Posterior cingulate gyrus (tissue), 11 donors: ENCODE measurements at regions not wholly inside any gene's neighbourhood (a gene's known extent, or its start where the extent isn't known, plus 50 kb on each side); places are given as distances from the start of the nearest gene placed in this dataset.
"Not testable (repeated sequence)": the region's sequence is repeated elsewhere in the genome, so short reads cannot be mapped to it uniquely, and the experiment has no call there.

Source experiments
- DNase-seq, 10 donors: peaks; one replicate each; pipeline versions ENCODE4 v3.0.0 to v3.0.0-alpha.2; 2020 to 2021; ENCODE audit warnings: mixed read lengths in 3 of 10
- intact Hi-C: fragments of 100-400 bp; cut with DNase I; formaldehyde crosslinking; loops from one replicate; pipeline ENCODE4 v1.15.1; 2023

DNA sequence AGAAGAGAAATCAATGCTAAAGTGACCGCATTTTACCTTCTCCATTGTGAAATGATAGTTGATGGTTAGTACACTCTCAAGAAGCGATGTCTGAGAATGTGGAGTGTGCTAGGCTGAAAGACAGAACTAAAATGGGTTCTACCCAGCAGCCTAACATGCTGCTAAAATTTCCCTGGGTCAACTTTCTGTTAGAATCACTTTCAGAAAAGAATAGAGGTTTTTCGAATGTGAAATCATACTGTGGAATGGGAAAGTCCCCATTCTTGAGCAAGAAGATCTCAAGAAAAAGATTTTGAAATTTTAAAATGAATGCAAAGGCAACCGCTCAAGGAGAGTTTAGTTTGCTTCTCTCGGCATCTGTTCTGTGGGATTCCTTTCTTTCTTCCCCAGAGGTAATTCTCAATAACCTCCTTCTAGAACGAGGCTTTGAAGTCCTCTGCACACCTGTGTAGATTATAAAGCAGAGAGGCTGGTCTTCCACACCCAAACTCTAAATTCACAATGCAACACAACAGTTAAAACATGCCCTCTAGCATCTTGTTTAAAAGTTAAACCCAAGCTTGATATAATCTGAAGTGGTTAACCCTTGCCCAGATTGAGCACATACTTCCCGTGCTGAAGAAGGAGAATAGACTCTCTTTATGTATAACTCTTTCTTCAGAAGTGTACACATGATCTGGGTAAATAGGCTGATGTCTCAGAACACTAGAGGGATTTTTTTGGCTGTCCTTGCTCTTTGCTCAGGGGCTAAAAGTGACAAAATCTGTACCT is 208.7 kb upstream of the KLF3 start:
- no peak for DNase-seq
- intact Hi-C loops: no loop called here

DNA sequence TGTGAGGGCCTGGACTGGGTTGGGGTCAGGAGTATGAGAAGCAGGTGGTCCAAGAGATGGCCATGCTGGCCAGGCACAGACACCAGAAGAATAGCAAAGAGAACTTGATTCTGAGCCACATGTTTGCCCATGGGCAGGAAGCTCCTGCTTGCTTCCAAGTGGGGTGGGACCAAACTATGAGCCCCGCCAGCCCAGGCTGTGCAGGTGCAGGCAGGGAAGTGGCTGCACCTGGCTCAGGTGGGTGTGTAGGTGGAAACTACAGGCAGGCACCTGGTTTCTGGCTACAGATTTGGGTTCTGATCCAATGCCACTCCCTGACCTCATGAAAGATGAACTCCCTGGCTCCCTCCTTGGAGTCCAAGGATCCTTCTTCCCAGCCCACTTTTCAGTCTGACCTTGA is 207.9 kb upstream of the KLF3 start:
- intact Hi-C loops: no loop called here

DNA sequence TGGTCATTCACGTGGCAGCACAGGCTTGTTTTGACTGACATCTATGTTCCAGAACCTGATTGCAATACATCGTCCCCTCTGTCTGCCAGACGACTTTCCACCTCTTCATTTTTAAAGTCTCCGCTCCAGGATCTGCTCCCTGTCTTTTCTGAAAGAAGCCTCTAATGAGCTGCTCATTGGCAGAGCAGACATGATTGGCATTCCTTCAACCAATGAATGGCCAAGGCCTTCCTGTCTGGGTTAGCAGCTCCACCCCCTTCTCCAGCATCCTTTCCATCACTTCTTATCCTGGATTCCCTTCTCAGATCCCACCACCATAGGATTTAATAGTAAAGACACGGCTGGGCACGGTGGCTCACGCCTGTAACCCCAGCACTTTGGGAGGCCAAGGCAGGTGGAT is 202.7 kb upstream of the KLF3 start:
- peak in 1 of 10 donors; percentile 38 for DNase-seq

More for the DNA sequence above, 207.9 kb upstream of the KLF3 start:
- no peak for DNase-seq

DNA sequence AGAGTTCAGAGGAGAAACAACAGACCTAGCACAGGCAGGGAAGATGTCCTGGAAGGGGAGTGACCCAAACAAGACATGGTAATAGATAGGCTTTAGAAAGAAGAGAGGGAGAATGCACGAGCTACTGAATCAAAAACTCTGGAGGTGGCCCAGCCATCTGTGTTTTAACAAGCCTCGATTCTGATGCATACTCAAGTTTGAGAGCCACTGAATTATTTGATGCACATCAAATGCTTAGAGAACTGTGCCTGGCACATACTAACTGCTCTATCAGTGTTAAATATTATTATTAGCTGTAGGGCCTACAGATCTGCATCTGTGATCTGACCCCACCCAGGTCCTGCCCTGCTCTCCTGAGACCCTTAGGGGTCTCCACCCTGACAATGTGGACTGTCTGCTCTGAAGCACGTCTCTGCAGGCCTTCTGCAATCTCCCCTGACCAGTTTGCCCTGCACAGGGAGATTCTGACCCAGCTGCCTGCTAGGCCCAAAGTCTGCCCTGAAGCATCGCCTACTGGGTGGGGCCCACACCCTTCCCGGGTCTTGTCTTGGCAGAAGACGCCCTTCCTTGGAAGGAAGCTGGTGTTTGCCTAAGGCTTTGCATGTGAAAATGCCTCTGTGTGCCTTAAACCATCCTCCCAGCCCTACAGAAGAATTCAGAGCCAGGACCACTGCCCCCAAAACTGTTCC is 201.5 kb upstream of the KLF3 start:
- intact Hi-C loops: no loop called here
- peak in 1 of 10 donors; percentile 70 for DNase-seq

More for the DNA sequence above, 202.7 kb upstream of the KLF3 start:
- intact Hi-C loops: no loop called here

DNA sequence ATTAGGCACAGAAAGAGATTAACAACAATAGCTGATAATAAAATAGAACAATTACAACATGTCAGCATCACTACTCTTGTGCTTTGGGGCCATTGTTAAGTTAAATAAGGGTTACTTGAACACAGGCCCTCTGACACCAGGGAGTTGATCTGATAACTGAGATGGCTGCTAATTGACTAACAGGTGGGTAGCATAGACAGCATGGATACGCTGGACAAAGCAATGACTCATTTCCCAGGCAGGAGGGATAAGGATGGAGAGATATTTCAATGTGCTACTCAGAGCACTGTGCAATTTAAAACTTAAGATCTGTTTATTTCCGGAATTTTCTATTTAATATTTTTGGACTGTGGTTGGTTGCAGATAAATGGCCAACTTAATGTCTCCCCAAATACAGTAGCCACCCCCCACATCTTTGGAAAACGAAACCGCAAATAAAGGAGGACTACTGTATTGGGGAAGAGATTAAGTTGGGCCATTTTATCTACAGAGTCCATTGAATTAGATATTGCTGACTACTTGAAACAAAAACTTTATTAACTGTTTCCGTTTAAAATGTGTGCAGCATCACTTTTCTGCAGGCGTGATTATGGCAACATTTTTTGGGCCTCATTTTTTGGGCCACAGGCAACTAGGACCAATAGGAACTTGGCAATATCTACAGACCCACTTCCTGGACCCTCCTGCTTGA is 200.6 kb upstream of the KLF3 start:
- intact Hi-C loops: no loop called here
- no peak for DNase-seq

DNA sequence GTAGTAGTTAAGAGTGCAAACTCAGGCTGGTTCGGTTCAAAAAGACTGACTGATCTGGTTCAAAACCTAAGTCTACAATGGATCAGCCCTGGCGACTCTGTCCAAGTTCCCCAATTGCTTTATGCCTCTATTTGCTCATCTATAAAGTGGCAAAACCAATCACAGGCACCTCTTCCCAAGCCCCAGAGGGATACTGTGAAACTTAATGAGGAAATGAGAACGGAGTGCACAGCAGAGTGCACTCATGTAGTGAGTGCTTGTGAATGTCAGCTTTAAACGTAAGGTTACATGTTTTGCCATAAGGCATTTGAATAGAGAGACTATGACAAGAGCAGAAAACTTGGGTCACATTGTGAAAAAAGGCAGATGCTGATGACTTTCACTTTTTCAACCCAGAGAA is 199.7 kb upstream of the KLF3 start:
- DNase-seq: no peak
- intact Hi-C loops: no loop called here

DNA sequence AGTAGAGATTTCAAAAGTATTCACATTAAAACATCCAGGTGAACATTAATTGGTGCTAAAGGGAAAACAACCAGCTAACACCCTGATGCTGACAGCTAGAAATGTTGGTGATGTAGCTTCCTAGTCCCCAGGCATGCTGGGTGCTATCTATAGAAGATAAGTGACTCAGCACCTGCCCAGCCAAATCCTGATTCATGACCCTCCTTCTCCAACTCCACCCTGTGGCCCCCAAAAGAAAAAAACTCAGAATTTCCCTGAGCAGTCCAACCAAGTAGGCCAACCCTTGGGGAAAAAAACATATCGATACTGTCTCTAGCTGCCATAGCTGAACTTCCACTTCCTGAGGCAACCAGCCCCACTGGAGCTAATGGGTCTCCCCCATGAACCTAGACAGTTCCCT is 197.6 kb upstream of the KLF3 start:
- intact Hi-C loops: no loop called here
- DNase-seq: no peak

DNA sequence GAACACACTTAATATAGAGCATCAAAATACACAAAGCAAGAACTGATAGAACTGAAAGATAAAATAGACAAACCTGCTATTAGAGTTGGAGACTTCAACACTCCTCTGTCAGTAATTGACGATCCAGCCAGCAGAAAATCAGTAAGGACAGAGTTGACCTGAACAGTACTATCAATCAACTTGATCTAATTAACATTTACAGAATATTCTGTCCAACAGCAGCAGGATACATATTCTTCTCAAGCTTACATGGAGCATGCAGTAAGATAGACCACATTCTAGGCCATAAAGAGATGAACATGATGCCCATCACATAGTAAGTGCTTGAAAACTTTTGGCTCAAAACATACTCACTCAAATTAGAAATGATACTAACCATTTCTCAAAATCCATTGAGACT is 196.7 kb upstream of the KLF3 start:
- DNase-seq: no peak
- intact Hi-C loops: no loop called here

DNA sequence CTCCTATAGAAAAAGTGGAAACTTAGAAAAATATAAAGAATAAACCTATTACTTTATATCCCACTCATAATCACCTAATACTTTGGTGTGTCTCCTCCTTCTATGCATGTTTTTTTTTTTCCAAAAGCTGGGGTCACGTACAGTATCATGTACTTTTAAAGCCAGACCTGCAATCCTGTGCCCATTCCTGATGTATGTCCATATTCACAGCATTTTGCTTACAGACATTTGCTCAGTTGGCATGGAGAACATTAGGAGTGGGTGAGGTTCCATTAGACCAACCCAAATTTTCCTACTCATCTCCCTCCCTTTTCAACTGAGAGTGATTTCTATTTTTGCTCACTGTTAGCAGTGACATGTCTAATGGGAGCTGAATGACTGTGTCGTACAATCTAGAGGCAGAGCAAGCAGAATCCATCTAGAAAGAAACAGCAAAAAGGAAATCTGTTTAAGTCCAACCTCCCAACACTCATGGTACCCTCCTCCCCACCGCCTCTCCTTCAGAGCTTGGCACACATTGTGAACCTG is 195.6 kb upstream of the KLF3 start:
- intact Hi-C loops: no loop called here
- DNase-seq: no peak

DNA sequence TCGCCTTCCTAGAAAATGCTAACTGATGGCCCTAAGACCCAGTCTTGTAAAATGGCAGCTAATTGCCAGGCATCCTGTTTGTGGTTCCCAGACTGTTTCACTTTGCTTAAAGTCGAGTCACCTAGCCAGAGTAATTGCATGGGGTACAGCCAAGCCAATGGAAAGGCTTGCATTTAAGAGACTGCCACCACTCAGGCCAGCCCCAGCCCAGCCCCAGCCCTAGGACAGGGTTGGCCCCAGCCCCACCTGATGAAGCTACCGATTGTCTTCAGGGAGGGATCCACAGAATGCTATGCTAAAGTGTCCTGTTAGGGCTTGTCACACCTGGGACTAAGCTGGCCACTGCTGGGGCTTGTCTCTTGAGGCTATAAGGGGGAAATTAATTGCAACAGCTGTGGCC is 194.6 kb upstream of the KLF3 start:
- intact Hi-C loops: no loop called here
- DNase-seq: peak in 1 of 10 donors; percentile 45

DNA sequence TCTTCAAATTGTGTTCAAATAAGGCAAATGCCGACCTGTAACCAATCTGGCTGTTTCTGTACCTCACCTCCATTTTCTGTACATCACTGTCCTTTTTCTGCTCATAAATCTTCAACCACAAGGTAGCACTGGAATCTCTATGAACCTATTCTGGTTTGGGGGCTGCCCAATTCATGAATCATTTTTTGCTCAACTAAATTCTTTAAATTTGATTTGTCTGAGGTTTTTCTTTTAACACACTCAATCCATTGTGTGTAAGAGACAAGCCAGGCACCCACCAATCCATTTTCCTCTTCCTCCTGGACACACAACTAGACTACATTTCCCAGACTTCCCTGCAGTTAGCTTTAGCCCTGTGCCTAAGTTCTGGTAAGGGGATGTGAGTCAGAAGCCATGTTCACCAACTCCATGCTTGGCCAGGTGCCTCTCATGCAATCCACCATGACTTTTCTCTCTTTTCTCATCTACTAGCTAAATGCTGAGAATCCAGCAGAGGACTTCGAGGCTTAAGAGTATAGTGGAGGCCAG is 193.2 kb upstream of the KLF3 start:
- DNase-seq: no peak
- intact Hi-C loops: no loop called here

DNA sequence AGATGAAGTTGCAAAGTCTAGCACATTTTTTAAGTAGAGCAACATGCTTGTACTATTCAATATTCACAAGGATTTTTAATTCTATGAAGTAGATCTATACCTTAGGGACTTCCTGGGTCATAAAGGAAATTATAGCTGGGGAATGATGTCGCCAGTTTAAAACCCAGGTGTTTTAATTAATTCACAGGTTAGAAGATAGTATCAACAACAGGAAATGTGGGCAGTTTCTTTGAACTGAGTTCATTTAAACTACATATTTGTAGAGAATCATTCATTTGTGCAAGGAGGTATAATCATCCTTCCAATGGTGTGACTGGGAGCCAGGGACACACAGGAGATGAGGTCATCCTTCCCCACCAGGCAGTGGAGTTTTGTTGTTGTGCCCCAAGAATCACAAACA is 181.3 kb upstream of the KLF3 start:
- intact Hi-C loops: no loop called here
- DNase-seq: no peak

DNA sequence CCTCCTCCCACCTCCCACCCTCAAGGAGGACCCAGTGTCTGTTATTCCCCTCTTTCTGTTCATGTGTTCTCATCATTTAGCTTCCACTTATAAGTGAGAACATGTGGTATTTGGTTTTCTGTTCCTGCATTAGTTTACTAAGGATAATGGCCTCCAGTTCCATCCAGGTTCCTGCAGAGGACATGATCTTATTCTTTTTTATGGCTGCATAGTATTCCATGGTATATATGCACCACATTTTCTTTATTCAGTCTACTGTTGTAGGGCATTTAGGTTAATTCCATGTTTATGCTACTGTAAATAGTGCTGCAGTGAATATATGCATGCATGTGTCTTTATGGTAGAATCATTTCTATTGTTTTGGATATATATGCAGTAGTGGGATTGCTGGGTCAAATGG is 180.4 kb upstream of the KLF3 start:
- DNase-seq, intact Hi-C loops: not testable (repeated sequence)

DNA sequence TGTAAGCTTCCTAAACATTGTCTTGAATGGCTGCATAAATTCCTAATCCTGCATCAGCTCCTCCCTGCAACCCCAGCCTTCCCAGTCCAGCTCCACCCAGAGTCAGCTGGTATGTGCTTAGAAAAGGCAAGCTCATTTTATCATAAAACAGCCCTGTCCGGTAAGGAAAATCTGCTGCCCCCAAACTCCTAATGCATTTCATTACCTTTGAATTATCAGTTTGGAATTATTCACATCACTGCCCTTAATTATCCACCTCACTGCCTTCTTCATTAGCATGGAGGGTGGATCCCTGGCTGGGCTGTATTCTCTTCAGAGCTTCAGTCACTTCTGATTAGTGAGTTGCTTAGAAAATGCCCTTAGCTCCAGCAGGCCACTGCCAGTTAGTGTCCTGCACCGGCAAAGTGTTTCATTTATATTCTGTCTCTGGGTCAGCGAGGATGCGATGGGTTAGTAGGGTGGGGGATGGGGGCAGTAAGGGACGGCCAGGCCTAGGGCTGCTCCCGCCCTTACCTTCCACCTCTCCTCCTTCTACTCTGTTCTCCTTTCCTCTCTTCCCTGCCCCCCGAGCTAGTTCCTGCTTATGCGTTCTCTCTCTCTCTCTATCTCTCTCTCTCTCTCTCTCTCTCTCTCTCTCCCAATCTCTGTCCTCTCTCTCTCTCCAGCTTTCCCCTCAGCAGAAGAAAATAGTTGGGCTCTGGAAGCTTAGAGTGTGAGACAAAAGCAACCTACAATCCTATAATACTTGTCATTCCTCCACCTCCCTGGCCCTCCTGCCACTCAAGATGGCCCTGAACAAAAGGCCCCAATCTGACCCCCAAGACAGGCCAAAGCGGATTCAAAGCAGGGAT is 174.8 kb upstream of the KLF3 start:
- intact Hi-C loops: no loop called here
- no peak for DNase-seq

DNA sequence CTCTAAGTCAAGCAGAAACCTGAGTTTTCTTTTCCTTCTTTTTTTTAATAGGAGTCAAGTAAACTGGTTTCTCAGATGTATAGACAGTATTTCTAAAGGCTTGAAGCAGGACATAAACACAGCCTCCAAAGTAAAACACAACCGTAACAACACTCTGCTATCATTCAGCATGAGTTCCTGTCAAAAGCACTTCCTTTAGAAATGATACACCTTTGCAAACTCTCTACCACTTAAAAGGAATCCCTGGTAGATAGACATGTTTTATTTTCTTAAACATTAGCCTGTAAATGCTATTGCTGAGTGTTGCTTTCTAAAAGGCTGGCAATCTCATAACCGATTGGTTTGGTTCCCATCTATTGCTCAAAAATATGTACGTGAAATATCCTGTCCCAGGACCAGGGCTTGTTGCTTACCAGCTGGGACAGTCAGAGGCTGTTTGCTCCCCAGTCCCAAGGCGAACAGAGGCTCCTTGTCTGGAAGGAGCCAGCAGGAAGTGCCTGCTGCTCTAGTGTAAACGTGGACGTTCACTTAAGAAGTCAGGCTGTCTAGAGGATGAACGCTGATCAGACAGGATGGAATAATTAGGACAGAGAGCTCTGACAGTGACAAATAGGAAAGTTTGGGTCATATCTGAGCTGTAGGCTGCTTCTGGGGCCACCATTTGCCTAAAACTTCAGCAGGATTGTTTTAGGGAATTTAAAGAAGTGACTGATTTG is 173.9 kb upstream of the KLF3 start:
- intact Hi-C loops: no loop called here
- peak in 5 of 10 donors; percentile 8 to 83 (median 25) for DNase-seq

DNA sequence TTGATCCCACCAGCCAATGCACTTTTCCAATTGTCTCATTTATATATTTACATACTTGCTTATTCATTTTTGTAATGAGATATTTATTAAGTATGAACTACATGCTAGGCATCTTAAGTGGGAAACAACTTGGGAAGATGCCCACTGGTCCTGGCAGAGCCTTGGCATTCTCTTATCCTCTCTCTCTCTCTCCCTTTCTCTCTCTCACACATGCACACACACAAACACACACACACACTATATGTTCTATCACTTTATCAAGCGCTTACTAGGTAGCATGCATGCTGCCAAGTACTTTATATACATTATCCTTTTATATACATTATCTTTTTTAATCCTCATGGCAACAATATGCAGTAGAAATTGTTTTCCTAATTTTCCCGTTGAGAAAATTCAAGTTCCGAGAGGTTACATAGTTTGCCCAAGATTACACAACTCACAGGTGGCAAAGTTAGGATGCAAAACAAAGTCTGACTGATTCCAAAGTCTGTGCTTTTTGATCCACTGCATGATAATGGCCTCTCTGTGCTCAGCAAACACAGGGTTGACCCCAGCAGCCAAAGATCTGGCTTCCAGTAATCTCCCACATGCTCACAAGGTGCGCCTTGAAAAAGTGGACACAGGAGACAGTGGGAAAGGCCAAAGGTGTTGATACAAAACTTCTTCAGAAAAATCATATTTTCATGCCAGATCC is 173.1 kb upstream of the KLF3 start:
- intact Hi-C loops: no loop called here
- no peak for DNase-seq

DNA sequence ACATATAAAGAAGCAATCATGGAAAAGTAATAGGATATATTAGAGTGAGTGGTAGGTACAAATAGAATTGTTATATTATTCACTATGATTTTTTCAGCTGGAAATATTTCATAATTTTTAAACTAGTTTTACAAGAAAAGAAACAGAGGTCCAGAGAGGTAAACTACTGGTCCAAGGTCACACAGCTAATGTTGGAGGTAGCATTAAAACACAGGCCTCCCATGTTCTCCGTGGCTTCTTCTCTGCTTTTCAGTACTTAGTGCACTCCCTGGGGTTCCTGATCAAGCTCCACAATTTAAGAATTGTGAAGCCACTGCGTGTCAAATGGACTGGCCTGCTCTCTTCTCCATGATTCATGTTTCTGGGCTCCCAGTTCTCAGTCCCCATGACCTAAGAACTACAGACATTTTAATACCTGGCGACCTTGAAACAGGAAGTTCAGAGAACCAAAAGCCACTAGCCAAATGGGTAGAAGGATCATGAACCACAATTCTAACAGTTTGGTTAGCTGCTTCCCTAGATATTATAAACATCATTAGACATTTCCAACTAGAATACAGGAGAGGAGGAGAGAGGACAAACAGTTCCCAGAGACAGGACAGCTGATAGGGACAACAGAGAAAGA is 172.0 kb upstream of the KLF3 start:
- DNase-seq: no peak
- intact Hi-C loops: no loop called here

DNA sequence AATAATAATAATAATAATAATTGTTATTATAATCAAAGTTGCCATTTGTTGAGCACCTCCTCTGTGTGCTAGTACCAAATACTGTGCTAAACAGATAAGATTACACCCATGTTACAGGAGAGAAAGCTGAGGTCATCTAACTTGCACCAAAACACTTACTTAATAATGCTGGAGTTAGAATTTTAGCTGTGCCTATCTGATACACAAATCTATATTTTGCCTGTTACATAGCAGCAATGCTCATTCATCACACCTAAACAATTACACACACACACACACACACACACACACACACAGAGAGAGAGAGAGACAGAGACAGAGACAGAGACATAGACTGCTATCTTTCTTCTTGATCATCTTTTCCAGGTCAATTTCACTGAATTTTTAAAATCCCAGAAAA is 170.9 kb upstream of the KLF3 start:
- intact Hi-C loops: no loop called here
- DNase-seq: no peak

DNA sequence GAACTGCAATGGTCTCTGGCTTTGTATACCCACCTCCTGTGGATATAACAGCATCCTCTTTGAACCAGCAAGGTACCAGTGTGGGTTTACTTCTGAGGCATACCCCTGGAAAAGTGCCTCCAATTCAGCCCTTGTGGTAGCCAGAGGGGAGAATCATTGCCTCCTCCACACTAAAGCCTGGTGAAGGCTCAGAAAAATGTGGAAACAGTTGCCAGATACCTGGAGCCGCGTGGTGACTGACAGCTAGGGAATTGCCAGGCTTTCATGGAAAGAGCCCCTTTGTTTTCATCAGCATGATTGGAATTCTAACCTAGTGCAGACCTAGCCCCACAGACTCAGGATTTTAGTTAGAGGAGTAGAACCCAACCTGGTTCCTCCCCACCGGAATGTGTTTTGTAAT is 168.6 kb upstream of the KLF3 start:
- intact Hi-C loops: no loop called here
- no peak for DNase-seq
